AG20443 (cell line): ENCODE measurements at regions not wholly inside any gene's neighbourhood (a gene's known extent, or its start where the extent isn't known, plus 50 kb on each side); places are given as distances from the start of the nearest gene placed in this dataset.
"Not testable (repeated sequence)": the region's sequence is repeated elsewhere in the genome, so short reads cannot be mapped to it uniquely, and the experiment has no call there.

Experiments
- DNase-seq: peaks from one replicate; pipeline ENCODE4 v3.0.0; 2012; ENCODE audit warnings: low spot score, mixed read lengths

DNA sequence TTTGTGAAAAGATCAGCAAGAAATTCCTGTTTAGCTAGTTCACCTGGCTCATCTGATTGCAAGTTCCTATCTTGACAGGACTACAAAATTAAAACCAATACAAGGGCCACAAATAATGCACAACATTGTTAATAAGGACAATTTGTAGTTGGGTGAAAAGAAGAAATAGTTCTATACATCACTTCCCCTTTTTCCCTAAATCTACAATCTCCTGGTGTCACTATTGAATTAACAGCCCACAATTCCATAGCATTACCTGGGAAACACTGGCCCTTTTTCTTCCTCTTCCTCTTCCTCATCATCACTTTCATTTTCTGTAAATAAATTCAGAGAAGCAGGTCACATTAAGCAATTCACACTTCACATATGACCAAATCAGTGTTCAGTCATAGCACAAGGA, 366.9 kb downstream of the FAM72C start:
- no peak for DNase-seq

DNA sequence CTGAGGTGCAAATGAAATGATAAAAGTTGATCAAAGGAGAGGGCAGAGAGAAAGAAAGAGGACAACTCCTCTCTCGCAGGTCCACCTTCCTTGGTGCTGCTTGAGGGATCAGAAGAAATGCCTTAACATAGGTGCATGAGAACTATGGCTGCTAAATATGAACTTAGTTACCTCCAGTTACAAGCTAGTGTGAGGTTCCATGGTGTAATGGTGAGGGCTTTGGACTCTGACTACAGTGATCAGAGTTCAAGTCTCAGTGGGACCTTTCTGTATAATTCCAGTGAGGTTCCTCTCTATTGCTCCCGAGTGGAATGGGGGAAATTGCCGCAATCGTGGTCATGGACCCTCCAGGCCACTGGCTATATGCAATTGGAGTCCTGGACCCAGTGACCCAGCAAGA, 387.3 kb downstream of the FAM72C start:
- no peak for DNase-seq

DNA sequence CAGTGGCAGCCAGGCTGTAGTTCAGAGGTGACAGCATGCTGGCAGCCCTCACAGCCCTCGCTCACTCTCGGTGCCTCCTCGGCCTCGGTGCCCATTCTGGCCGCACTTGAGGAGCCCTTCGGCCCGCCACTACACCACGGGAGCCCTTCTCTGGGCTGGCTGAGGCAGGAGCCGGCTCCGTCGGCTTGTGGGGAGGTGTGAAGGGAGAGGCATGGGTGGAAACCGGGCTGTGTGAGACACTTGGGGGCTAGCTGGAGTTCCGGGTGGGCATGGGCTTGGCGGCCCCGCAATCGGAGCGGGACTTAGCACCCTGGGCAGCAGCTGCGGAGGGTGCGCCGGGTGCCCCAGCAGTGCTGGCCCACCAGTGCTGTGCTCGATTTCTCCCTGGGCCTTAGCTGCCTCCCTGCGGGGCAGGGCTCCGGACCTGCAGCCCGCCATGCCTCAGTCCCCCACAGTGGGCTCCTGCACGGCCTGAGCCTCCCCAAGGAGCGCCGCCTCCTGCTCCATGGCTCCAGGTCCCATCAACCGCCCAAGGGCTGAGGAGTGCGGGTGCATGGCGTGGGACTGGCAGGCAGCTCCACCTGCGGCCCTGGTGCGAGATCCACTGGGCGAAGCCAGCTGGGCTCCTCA, 396.8 kb downstream of the FAM72C start:
- DNase-seq, result no peak

DNA sequence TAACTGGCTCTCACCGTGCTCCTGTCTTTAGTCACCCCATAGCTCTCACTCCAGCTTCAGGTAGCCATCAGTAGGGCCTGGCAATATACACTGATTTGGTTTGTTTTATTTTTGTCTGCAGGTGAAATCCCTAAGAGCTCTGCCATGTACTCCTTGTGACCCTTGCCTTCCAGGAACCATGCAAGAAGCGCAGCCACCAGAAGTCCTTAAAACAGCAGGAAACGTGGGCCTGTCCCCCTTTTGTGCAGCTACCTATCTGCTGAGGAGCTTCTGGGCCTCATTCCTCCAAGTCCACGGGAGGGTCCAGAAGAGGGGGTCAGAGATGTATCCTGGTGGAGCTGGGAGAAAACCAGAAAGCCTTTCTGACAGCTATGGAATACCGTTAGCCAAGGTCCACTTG, 399.1 kb downstream of the FAM72C start:
- DNase-seq, result not testable (repeated sequence)

DNA sequence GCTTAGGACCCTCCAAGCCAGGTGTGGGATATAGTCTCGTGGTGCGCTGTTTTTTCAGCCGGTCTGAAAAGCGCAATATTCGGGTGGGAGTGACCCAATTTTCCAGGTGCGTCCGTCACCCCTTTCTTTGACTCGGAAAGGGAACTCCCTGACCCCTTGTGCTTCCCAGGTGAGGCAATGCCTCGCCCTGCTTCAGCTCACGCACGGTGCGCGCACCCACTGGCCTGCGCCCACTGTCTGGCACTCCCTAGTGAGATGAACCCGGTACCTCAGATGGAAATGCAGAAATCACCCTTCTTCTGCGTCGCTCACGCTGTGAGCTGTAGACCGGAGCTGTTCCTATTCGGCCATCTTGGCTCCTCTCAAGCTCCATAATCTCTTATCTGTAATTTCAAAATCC, 408.0 kb downstream of the FAM72C start:
- DNase-seq, result not testable (repeated sequence)

- no peak for DNase-seq
Observed at GRCh38 chr1:143553627-143554026, 418.2 kb downstream of the FAM72C start.

- not testable (repeated sequence) for DNase-seq
Observed at GRCh38 chr1:143504703-143505102, 467.1 kb downstream of the FAM72C start.

DNA sequence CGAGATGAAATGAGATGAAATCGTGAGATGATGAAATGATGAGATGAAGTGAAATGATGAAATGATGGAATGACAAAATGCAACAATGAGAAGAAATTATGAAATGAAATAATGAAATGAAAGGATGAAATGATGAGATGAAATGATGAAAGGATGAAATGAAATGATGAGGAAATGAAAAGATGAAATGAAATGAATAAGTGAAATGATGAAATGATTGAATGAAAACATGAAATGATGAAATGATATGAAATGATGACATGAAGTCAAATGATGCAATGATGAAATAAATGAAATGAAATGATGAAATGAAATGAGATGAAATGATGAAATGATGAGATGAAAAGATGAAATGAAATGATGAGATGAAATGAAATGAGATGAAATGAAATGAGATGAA, 467.7 kb downstream of the FAM72C start:
- DNase-seq, result not testable (repeated sequence)

GRCh38 chr1:143503048-143503447, 468.7 kb downstream of the FAM72C start:
- DNase-seq, result not testable (repeated sequence)

DNA sequence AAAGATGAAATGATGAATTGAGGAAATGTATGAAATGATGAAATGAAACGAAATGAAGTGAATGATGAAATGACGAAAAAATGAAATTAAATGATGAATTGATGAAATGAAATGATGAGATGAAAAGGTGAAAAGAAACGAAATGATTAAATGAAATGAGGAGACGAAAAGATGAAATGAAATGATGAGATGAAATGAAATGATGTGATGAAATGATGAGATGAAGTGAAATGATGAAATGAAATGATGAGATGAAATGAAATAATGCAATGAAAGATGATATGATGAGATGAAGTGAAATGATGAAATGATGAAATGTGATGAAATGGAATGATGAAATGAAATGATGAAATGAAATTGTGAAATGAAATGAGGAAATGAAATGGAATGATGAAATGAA, 469.7 kb downstream of the FAM72C start:
- DNase-seq, result not testable (repeated sequence)

GRCh38 chr1:143498059-143498749, 473.6 kb downstream of the FAM72C start:
- DNase-seq, result not testable (repeated sequence)

GRCh38 chr1:143497374-143497747, 474.4 kb downstream of the FAM72C start:
- DNase-seq, result no peak

DNA sequence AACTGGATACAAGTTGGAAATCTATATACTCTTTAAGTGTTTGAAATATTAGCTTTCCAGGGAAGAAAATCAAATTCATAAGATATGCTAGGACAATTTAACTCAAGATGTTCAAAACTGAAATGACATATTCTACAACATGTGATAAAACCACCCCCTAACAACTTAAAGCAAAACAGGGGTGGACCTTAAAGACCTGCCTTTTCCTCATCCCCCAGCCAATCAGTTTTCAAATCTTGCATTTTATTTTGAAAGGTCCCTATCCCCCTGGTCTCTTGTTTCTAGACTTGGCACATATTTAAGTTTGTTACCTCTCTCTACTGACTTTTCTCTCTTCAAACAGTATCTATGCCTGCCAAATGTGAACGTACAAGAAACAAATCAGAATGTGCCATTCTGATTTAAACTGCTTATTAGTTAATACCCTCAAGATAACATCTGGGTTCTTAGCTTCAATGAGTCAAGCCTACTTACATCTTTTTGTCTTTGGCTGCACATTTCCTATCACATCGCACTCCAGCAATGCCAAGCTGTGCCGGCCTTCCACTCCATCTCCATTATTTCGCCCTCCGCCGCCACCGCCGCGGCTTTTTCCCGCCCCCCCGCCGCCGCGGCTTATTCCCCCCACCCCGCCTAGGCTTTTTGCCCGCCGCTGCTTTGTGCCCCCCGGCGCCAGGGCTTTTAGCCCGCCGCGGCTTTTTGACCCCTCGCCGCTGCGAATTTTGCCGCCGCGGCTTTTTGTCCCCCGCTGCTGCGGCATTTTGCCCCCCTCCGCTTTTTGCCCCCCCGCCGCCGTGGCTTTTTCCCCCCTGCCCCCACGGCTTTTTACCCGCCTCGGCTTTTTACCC, 475.0 kb downstream of the FAM72C start:
- DNase-seq, result not testable (repeated sequence)
